EH (cell line): ENCODE measurements at regions not wholly inside any gene's neighbourhood (a gene's known extent, or its start where the extent isn't known, plus 50 kb on each side); places are given as distances from the start of the nearest gene placed in this dataset.

Source experiments
- DNase-seq: peaks from one replicate; pipeline ENCODE4 v3.0.0-alpha.2; 2015; ENCODE audit warnings: low read depth

- DNase-seq: no peak
Observed at GRCh38 chr4:104418286-104418685, 76.4 kb downstream of the CXXC4 start.

GRCh38 chr4:104417357-104417882 is 77.3 kb downstream of the CXXC4 start:
- DNase-seq: no peak

- DNase-seq: no peak
Observed at GRCh38 chr4:104416725-104417356, 77.9 kb downstream of the CXXC4 start.

- no peak for DNase-seq
Observed at GRCh38 chr4:104413487-104413886, 81.2 kb downstream of the CXXC4 start.

GRCh38 chr4:104412344-104412743 is 82.3 kb downstream of the CXXC4 start:
- DNase-seq: no peak

- no peak for DNase-seq
Observed at GRCh38 chr4:104411502-104411901, 83.2 kb downstream of the CXXC4 start.

GRCh38 chr4:104408878-104409277 is 85.8 kb downstream of the CXXC4 start:
- no peak for DNase-seq

GRCh38 chr4:104404361-104404760 is 90.3 kb downstream of the CXXC4 start:
- no peak for DNase-seq

GRCh38 chr4:104395168-104395614 is 99.5 kb downstream of the CXXC4 start:
- DNase-seq: no peak

- no peak for DNase-seq
Observed at GRCh38 chr4:104394406-104395167, 100.1 kb downstream of the CXXC4 start.

GRCh38 chr4:104393655-104394324 is 100.9 kb downstream of the CXXC4 start:
- no peak for DNase-seq

- DNase-seq: no peak
Observed at GRCh38 chr4:104385713-104386112, 109.0 kb downstream of the CXXC4 start.

GRCh38 chr4:104382961-104383360 is 111.7 kb downstream of the CXXC4 start:
- DNase-seq: no peak

- no peak for DNase-seq
Observed at GRCh38 chr4:104381729-104382128, 113.0 kb downstream of the CXXC4 start.

GRCh38 chr4:104365618-104366017 is 129.1 kb downstream of the CXXC4 start:
- DNase-seq: no peak

GRCh38 chr4:104353481-104353880 is 141.2 kb downstream of the CXXC4 start:
- no peak for DNase-seq

- DNase-seq: no peak
Observed at GRCh38 chr4:104352211-104352610, 142.5 kb downstream of the CXXC4 start.

GRCh38 chr4:104351706-104352105 is 143.0 kb downstream of the CXXC4 start:
- no peak for DNase-seq

- DNase-seq: no peak
Observed at GRCh38 chr4:104345598-104346242, 149.0 kb downstream of the CXXC4 start.

- DNase-seq: no peak
Observed at GRCh38 chr4:104344342-104344980, 150.2 kb downstream of the CXXC4 start.

GRCh38 chr4:104334410-104334809 is 160.3 kb downstream of the CXXC4 start:
- no peak for DNase-seq
